SK-N-SH (cell line): ENCODE measurements at regions not wholly inside any gene's neighbourhood (a gene's known extent, or its start where the extent isn't known, plus 50 kb on each side); places are given as distances from the start of the nearest gene placed in this dataset.

ENCODE experiments used
- CTCF ChIA-PET: fragments of 300-600, 350-600 bp; formaldehyde crosslinking; extraction: SDS; loops from one replicate; lab custom pipeline; 2021; lab: Yijun Ruan, JAX
- POLR2A ChIA-PET: fragments of 350-600 bp; sonication (Branson Sonifier 250); formaldehyde crosslinking; extraction: SDS; loops from one replicate; lab custom pipeline; 2020; ENCODE audit warnings: antibody characterized with exemption, inconsistent platforms; lab: Yijun Ruan, JAX
- DNase-seq: peaks from one replicate; pipeline ENCODE4 v3.0.0; 2012
- H2AFZ ChIP-seq: fragments of 200-600 bp; sonication (generic); 2 replicates; pipeline ENCODE4 v1.8.1; 2016; ENCODE audit warnings: antibody characterized with exemption, mild to moderate bottlenecking, low read depth
- H3F3A ChIP-seq: fragments of 200-600 bp; sonication (generic); replicated peaks from 2 replicates; pipeline ENCODE3; 2016; ENCODE audit warnings: antibody characterized with exemption, mild to moderate bottlenecking; ENCODE audit not compliant: insufficient read depth
- H3K27ac ChIP-seq, 2 experiments: fragments of 200-500 bp in 1 of 2; fragments of 200-600 bp in 1 of 2; sonication (Bioruptor generic) in 1 of 2; sonication (generic), shearing (Covaris generic) in 1 of 2; 2 replicates each; pipeline versions ENCODE4 v1.5.1 to v1.6.1; 2014 to 2016; ENCODE audit warnings: low read depth in 2 of 2, inconsistent platforms in 1 of 2, low read length in 1 of 2, mild to moderate bottlenecking in 1 of 2, mixed read lengths in 1 of 2
- H3K27me3 ChIP-seq: fragments of 200-600 bp; sonication (generic), shearing (Covaris generic); 2 replicates; pipeline ENCODE4 v1.6.1; 2016; ENCODE audit warnings: mixed run types; ENCODE audit not compliant: insufficient read depth
- H3K36me3 ChIP-seq, 2 experiments: fragments of 200-500 bp in 1 of 2; fragments of 200-600 bp in 1 of 2; sonication (Bioruptor generic) in 1 of 2; sonication (generic) in 1 of 2; replicated peaks in 1 of 2; 2 replicates each; pipeline versions ENCODE3 to v1.5.1; 2014 to 2016; ENCODE audit warnings: low read length in 1 of 2, mild to moderate bottlenecking in 1 of 2; ENCODE audit not compliant: insufficient read depth in 2 of 2, control insufficient read depth in 1 of 2
- H3K4me1 ChIP-seq, 2 experiments: fragments of 200-500 bp in 1 of 2; fragments of 200-600 bp in 1 of 2; sonication (Bioruptor generic) in 1 of 2; sonication (generic), shearing (Covaris generic) in 1 of 2; 2 replicates each; pipeline versions ENCODE4 v1.5.1 to v1.6.1; 2014 to 2016; ENCODE audit warnings: low read depth in 1 of 2, low read length in 1 of 2, mixed run types in 1 of 2; ENCODE audit not compliant: insufficient read depth in 2 of 2, control insufficient read depth in 1 of 2
- H3K4me2 ChIP-seq: fragments of 200-600 bp; sonication (generic), shearing (Covaris generic); 2 replicates; pipeline ENCODE4 v1.6.1; 2017; ENCODE audit warnings: mixed run types
- H3K4me3 ChIP-seq, 2 experiments: fragments of 200-500 bp in 1 of 2; fragments of 200-600 bp in 1 of 2; sonication (Bioruptor generic) in 1 of 2; sonication (generic), shearing (Covaris generic) in 1 of 2; 2 replicates each; pipeline versions ENCODE4 v1.5.1 to v1.8.1; 2014 to 2016; ENCODE audit warnings: low read depth in 2 of 2, inconsistent platforms in 1 of 2, low read length in 1 of 2, mild to moderate bottlenecking in 1 of 2, mixed read lengths in 1 of 2, moderate library complexity in 1 of 2
- H3K79me2 ChIP-seq: fragments of 200-600 bp; sonication (generic); 2 replicates; pipeline ENCODE4 v1.8.1; 2017; ENCODE audit warnings: mild to moderate bottlenecking; ENCODE audit not compliant: insufficient read depth
- H3K9ac ChIP-seq: fragments of 200-600 bp; sonication (generic); 2 replicates; pipeline ENCODE4 v1.6.1; 2017; ENCODE audit warnings: mixed run types
- H3K9me2 ChIP-seq: fragments of 200-600 bp; sonication (generic); 2 replicates; pipeline ENCODE4 v1.6.1; 2017; ENCODE audit warnings: mixed run types
- H3K9me3 ChIP-seq: fragments of 200-600 bp; sonication (generic); 2 replicates; pipeline ENCODE4 v1.6.1; 2017; ENCODE audit warnings: mixed run types, mild to moderate bottlenecking, moderate library complexity
- H4K20me1 ChIP-seq: fragments of 200-600 bp; sonication (generic); 2 replicates; pipeline ENCODE4 v1.6.1; 2017; ENCODE audit warnings: mild to moderate bottlenecking, mixed run types; ENCODE audit not compliant: insufficient read depth
- CHD2 ChIP-seq: fragments of 150-350 bp; IDR thresholded peaks from 2 replicates; pipeline ENCODE4 v1.6.1; 2018; ENCODE audit warnings: low read length; ENCODE audit not compliant: partially characterized antibody
- ELF1 ChIP-seq: IDR thresholded peaks from 2 replicates; pipeline ENCODE4 v1.4.0; 2012
- EP300 ChIP-seq, 2 experiments: IDR thresholded peaks; 2 replicates each; pipeline versions ENCODE4 v1.4.0 to v1.6.1; 2012; ENCODE audit warnings: borderline replicate concordance in 1 of 2, low read depth in 1 of 2, low read length in 1 of 2
- FOSL2 ChIP-seq: IDR thresholded peaks from 2 replicates; pipeline ENCODE4 v1.4.0; 2012; ENCODE audit warnings: low read depth, mild to moderate bottlenecking, moderate library complexity, borderline replicate concordance
- FOXJ3 ChIP-seq: sonication (generic); formaldehyde crosslinking; IDR thresholded peaks from 2 replicates; pipeline ENCODE4 v1.5.1; 2020; ENCODE audit warnings: mild to moderate bottlenecking, missing genetic modification reagents
- GABPA ChIP-seq: IDR thresholded peaks from 2 replicates; pipeline ENCODE4 v1.4.0; 2012; ENCODE audit warnings: low read depth, mild to moderate bottlenecking
- NFIC ChIP-seq: IDR thresholded peaks from 2 replicates; pipeline ENCODE4 v1.4.0; 2012; ENCODE audit warnings: borderline replicate concordance
- RAD21 ChIP-seq: IDR thresholded peaks from 2 replicates; pipeline ENCODE4 v1.6.1; 2012; ENCODE audit warnings: mild to moderate bottlenecking, low read length
- RCOR1 ChIP-seq: fragments of 150-350 bp; IDR thresholded peaks from 2 replicates; pipeline ENCODE4 v1.6.1; 2017; ENCODE audit warnings: antibody characterized with exemption, low read length
- RXRA ChIP-seq: IDR thresholded peaks from 2 replicates; pipeline ENCODE4 v1.4.0; 2012; ENCODE audit warnings: low read depth, mild to moderate bottlenecking, borderline replicate concordance
- SMC3 ChIP-seq: IDR thresholded peaks from 2 replicates; pipeline ENCODE4 v1.6.1; 2012; ENCODE audit warnings: low read depth, low read length, improper control_type of control experiment
- TCF12 ChIP-seq: IDR thresholded peaks from 2 replicates; pipeline ENCODE4 v1.4.0; 2012
- YY1 ChIP-seq: IDR thresholded peaks from 2 replicates; pipeline ENCODE4 v1.4.0; 2012; ENCODE audit warnings: low read depth, mild to moderate bottlenecking
- WGBS: methylation state at CpG from one replicate; pipeline ENCODE4 v1.1.6; 2017; ENCODE audit warnings: low lambda C conversion rate; 5-methylcytosine and 5-hydroxymethylcytosine counted together
- TF ChIP-seq, protein P1 (sequence below): IDR thresholded peaks from 2 replicates; pipeline ENCODE4 v1.4.0; 2012; ENCODE audit warnings: low read depth
- TF ChIP-seq, protein P2 (sequence below): fragments of 200-600 bp; sonication (generic); IDR thresholded peaks from 2 replicates; pipeline ENCODE4 v1.6.1; 2017; ENCODE audit warnings: antibody characterized with exemption, mild to moderate bottlenecking, moderate library complexity
- TF ChIP-seq, protein P3 (sequence below): fragments of 150-350 bp; IDR thresholded peaks from 2 replicates; pipeline ENCODE4 v1.6.1; 2017; ENCODE audit warnings: antibody characterized with exemption, low read length, low read depth, borderline replicate concordance
- TF ChIP-seq, protein P4 (sequence below): IDR thresholded peaks from 2 replicates; pipeline ENCODE4 v1.4.0; 2012; ENCODE audit warnings: low read depth, borderline replicate concordance
- TF ChIP-seq, protein P5 (sequence below): IDR thresholded peaks from 2 replicates; pipeline ENCODE4 v1.4.0; 2012; ENCODE audit warnings: low read depth, borderline replicate concordance

DNA sequence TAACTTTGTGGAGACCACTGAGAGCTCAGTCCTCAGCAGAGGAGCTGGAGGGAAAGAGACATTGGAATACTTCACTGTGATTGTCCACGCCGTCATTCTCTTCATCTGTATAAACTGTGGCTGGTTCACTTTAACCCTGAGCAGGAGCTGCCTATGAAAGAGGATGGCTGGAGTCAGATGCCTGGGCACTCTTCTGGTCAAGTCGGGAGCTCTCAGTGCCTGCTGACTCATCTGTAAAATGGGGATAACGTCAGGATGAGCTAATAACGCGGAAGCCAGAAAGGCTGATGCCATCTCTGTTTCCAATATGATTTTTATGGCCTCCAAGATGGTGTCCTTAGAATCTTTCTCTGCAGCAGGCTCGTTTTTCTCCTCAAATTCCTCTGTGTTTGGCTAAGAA, 51.6 kb upstream of the MRPS22 start (continued):
- TF ChIP-seq, protein P1, sequence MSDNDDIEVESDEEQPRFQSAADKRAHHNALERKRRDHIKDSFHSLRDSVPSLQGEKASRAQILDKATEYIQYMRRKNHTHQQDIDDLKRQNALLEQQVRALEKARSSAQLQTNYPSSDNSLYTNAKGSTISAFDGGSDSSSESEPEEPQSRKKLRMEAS, result no peak
- TF ChIP-seq YY1 (no peak), RCOR1 (no peak), FOXJ3 (CRISPR knock-in tag) (no peak), SMC3 (no peak)
- TF ChIP-seq, protein P2, sequence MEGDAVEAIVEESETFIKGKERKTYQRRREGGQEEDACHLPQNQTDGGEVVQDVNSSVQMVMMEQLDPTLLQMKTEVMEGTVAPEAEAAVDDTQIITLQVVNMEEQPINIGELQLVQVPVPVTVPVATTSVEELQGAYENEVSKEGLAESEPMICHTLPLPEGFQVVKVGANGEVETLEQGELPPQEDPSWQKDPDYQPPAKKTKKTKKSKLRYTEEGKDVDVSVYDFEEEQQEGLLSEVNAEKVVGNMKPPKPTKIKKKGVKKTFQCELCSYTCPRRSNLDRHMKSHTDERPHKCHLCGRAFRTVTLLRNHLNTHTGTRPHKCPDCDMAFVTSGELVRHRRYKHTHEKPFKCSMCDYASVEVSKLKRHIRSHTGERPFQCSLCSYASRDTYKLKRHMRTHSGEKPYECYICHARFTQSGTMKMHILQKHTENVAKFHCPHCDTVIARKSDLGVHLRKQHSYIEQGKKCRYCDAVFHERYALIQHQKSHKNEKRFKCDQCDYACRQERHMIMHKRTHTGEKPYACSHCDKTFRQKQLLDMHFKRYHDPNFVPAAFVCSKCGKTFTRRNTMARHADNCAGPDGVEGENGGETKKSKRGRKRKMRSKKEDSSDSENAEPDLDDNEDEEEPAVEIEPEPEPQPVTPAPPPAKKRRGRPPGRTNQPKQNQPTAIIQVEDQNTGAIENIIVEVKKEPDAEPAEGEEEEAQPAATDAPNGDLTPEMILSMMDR, result no peak

DNA sequence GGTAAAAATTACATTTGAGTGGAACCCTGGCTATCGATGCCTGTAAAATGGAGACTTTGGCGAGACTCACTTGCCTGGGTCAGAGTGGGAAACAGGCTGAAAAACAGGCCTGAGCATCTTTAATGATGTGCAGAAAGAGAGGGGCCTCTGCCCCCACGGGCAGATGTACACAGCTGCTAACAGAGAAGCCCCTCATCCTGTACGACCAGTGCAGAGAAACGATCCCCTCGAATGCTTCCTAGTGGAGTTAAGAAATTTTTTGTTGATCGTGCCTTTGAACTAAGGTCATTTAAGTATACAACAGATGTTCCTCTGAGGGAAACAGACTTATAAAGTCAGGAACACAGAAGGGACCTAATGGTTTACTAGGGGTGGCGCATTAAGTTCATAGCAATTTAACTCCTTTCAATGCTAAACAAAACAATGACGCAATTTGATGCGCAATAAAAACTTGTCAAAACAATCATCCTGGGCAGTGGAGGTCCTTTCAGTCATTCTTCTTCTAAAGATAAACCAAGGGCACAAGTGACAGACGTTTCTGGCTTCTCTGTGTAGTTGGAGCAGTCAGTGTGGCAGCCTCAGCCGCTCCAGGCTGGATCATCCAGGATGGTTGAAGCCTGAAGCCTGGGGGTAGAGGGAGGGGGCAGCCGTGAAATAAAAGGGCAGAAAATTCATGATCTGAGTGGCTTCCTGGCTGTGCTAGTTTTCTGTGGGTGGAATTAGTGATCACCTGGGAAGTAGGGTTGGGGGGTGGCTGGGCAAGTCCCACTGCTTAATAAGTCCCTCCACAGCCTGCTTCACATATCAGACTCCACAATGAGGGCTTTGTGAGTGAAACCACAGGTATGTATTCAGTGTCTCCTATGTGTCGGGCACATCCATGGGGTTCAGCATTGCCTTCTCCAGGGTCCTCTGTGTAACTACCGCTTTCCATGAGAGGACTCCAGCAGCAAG, 50.8 kb upstream of the MRPS22 start:
- ChIA-PET POLR2A (no interaction called here), CTCF (interaction anchor here (0.9 to 2.5 kb wide), 5 partner anchors 11 to 814 kb away, joined by 3 to 6 read pairs (median 5); no protein-coding TSS in a partner anchor)
- H3K79me2 ChIP-seq, result no peaks in the 10 kb centered on the region
- H3K9me3 ChIP-seq, result no peaks in the 10 kb centered on the region
- H3K27me3 ChIP-seq, result no peaks in the 10 kb centered on the region
- no peak for DNase-seq
- H3K9me2 ChIP-seq, result no peaks in the 10 kb centered on the region
- no peaks in the 10 kb centered on the region for H3F3A ChIP-seq
- no peaks in the 10 kb centered on the region for H3K36me3 ChIP-seq
- H3K4me1 ChIP-seq, result peaks cover 0 to 12% of the 10 kb centered on the region in 2 experiments; a peak in 1 of 4 replicates
- WGBS, result 80% methylated on average over 14 of the region's 15 CpGs
- TF ChIP-seq RAD21 (no peak), CHD2 (no peak), TCF12 (no peak), NFIC (no peak), GABPA (no peak), RXRA (no peak), FOXJ3 (CRISPR knock-in tag) (no peak), EP300 (IDR thresholded peaks at IDR 0.05; ENCODE audit: borderline replicate concordance in 1 of 2, low read depth in 1 of 2, low read length in 1 of 2) (no peak), FOSL2 (no peak), ELF1 (no peak)
- TF ChIP-seq, protein P3, sequence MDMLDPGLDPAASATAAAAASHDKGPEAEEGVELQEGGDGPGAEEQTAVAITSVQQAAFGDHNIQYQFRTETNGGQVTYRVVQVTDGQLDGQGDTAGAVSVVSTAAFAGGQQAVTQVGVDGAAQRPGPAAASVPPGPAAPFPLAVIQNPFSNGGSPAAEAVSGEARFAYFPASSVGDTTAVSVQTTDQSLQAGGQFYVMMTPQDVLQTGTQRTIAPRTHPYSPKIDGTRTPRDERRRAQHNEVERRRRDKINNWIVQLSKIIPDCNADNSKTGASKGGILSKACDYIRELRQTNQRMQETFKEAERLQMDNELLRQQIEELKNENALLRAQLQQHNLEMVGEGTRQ, result no peak
- TF ChIP-seq, protein P4, sequence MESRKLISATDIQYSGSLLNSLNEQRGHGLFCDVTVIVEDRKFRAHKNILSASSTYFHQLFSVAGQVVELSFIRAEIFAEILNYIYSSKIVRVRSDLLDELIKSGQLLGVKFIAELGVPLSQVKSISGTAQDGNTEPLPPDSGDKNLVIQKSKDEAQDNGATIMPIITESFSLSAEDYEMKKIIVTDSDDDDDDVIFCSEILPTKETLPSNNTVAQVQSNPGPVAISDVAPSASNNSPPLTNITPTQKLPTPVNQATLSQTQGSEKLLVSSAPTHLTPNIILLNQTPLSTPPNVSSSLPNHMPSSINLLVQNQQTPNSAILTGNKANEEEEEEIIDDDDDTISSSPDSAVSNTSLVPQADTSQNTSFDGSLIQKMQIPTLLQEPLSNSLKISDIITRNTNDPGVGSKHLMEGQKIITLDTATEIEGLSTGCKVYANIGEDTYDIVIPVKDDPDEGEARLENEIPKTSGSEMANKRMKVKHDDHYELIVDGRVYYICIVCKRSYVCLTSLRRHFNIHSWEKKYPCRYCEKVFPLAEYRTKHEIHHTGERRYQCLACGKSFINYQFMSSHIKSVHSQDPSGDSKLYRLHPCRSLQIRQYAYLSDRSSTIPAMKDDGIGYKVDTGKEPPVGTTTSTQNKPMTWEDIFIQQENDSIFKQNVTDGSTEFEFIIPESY, result no peak
- TF ChIP-seq, protein P5, sequence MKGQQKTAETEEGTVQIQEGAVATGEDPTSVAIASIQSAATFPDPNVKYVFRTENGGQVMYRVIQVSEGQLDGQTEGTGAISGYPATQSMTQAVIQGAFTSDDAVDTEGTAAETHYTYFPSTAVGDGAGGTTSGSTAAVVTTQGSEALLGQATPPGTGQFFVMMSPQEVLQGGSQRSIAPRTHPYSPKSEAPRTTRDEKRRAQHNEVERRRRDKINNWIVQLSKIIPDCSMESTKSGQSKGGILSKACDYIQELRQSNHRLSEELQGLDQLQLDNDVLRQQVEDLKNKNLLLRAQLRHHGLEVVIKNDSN, result no peak
- no peak overlapping the region for H3K4me3 ChIP-seq
- H3K9ac ChIP-seq, result no peak overlapping the region
- H4K20me1 ChIP-seq, result no peaks in the 10 kb centered on the region
- no peak overlapping the region for H2AFZ ChIP-seq
- H3K4me2 ChIP-seq, result no peak overlapping the region
- no peak overlapping the region for H3K27ac ChIP-seq
